ENCODE measurements at regions not wholly inside any gene's neighbourhood (a gene's known extent, or its start where the extent isn't known, plus 50 kb on each side); places are given as distances from the start of the nearest gene placed in this dataset.

- POLR2A ChIA-PET: no interaction called here
- CTCF ChIA-PET: no interaction called here
- no peak for DNase-seq (ENCODE audit: extremely low spot score)
- no peak for TF ChIP-seq CTCF (IDR thresholded peaks at IDR 0.05; ENCODE audit: control extremely low read depth, extremely low read depth, low read depth, missing control alignments)
These were observed 150.1 kb downstream of the ATPSCKMT start for GRCh38 chr5:10099548-10099947.

- DNase-seq (ENCODE audit: extremely low spot score): no peak
- POLR2A ChIA-PET: no interaction called here
- CTCF ChIA-PET: interaction anchor here (1.2 kb wide), 2 partner anchors 10 to 41 kb away, joined by 3 to 4 read pairs; no protein-coding TSS in a partner anchor
- no peak for TF ChIP-seq CTCF (IDR thresholded peaks at IDR 0.05; ENCODE audit: control extremely low read depth, extremely low read depth, low read depth, missing control alignments)
These were observed 158.0 kb downstream of the ATPSCKMT start for GRCh38 chr5:10091701-10092100.

GRCh38 chr5:10090074-10090473, 159.6 kb downstream of the ATPSCKMT start:
- ChIA-PET POLR2A (no interaction called here), CTCF (no interaction called here)
- DNase-seq (ENCODE audit: extremely low spot score): no peak
- TF ChIP-seq CTCF (IDR thresholded peaks at IDR 0.05; ENCODE audit: control extremely low read depth, extremely low read depth, low read depth, missing control alignments): no peak

GRCh38 chr5:10085185-10085584, 164.5 kb downstream of the ATPSCKMT start:
- POLR2A ChIA-PET: no interaction called here
- DNase-seq (ENCODE audit: extremely low spot score): no peak
- TF ChIP-seq CTCF (IDR thresholded peaks at IDR 0.05; ENCODE audit: control extremely low read depth, extremely low read depth, low read depth, missing control alignments): no peak
- CTCF ChIA-PET: no interaction called here

- ChIA-PET POLR2A (no interaction called here), CTCF (interaction anchor here (1.2 to 1.9 kb wide), 2 partner anchors 10 to 34 kb away, joined by 4 read pairs; no protein-coding TSS in a partner anchor)
- no peak for TF ChIP-seq CTCF (IDR thresholded peaks at IDR 0.05; ENCODE audit: control extremely low read depth, extremely low read depth, low read depth, missing control alignments)
- no peak for DNase-seq (ENCODE audit: extremely low spot score)
These were observed 168.1 kb downstream of the ATPSCKMT start for GRCh38 chr5:10081584-10081983.

GRCh38 chr5:10077791-10078545, 171.7 kb downstream of the ATPSCKMT start:
- POLR2A ChIA-PET: no interaction called here
- no peak for TF ChIP-seq CTCF (IDR thresholded peaks at IDR 0.05; ENCODE audit: control extremely low read depth, extremely low read depth, low read depth, missing control alignments)
- CTCF ChIA-PET: no interaction called here
- DNase-seq (ENCODE audit: extremely low spot score): no peak
